ENCODE measurements at regions not wholly inside any gene's neighbourhood (a gene's known extent, or its start where the extent isn't known, plus 50 kb on each side); places are given as distances from the start of the nearest gene placed in this dataset.
"Not testable (repeated sequence)": the region's sequence is repeated elsewhere in the genome, so short reads cannot be mapped to it uniquely, and the experiment has no call there.

DNA sequence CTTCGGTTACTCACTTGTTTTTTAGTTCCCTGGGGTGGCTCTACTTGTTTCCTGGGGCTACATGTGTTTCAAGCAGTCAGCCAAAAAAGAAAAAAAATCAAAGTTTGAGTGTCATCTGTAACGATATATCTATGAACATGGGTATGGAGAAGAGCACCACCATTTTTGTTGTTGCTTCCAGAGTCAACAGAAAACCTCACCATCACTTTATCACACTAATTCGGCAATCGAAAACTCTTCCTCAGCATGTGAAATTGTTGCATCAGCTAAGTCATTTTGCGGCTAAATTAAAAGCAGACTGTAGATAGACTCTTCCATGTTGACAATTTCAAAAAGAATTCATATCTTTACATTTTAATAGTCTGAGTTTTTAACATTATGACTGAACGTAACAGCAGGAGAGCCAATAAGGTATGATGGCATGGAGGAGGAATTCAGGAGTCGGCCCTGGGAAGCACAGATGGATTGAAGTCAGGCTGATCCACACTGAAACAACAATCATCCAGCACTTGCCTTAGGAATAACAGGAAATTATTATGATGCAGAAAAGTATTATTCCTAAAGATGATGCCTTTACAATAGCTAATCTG, 455.7 kb upstream of the KLF6 start:
- Histone ChIP-seq H3K27me3 (ENCODE audit: low read depth) (no peaks in the 10 kb centered on the region), H3K27ac (replicated peaks) (peak overlapping the region; percentile 91), H3K36me3 (no peaks in the 10 kb centered on the region), H3K4me1 (peaks cover 46% of the 10 kb centered on the region), H3K4me3 (peak overlapping the region; percentile 58), H3K9me3 (replicated peaks) (peaks cover 7% of the 10 kb centered on the region)
- TF ChIP-seq CTCF (IDR thresholded peaks at IDR 0.05; ENCODE audit: borderline replicate concordance) = no peak
- intact Hi-C loops (cut with micrococcal nuclease) = loop anchor here (10.0 kb wide), 1 partner anchor 414 kb away; no protein-coding TSS in a partner anchor
- DNase-seq = no peak

GRCh38 chr10:4239186-4239585, 454.2 kb upstream of the KLF6 start:
- intact Hi-C loops (cut with micrococcal nuclease) = no loop called here
- no peak overlapping the region for H3K27ac ChIP-seq (replicated peaks)
- DNase-seq = no peak
- H3K4me1 ChIP-seq = peaks cover 44% of the 10 kb centered on the region
- no peaks in the 10 kb centered on the region for H3K36me3 ChIP-seq
- H3K9me3 ChIP-seq (replicated peaks) = peaks cover 7% of the 10 kb centered on the region
- no peak overlapping the region for H3K4me3 ChIP-seq
- no peaks in the 10 kb centered on the region for H3K27me3 ChIP-seq (ENCODE audit: low read depth)
- no peak for TF ChIP-seq CTCF (IDR thresholded peaks at IDR 0.05; ENCODE audit: borderline replicate concordance)

- H3K4me1 ChIP-seq = peaks cover 21% of the 10 kb centered on the region
- intact Hi-C loops (cut with micrococcal nuclease); DNase-seq; H3K36me3 ChIP-seq; H3K27ac ChIP-seq (replicated peaks); H3K4me3 ChIP-seq; H3K27me3 ChIP-seq (ENCODE audit: low read depth): not testable (repeated sequence)
- peaks cover 20% of the 10 kb centered on the region for H3K9me3 ChIP-seq (replicated peaks)
Observed at GRCh38 chr10:4236905-4237304, 451.9 kb upstream of the KLF6 start.

DNA sequence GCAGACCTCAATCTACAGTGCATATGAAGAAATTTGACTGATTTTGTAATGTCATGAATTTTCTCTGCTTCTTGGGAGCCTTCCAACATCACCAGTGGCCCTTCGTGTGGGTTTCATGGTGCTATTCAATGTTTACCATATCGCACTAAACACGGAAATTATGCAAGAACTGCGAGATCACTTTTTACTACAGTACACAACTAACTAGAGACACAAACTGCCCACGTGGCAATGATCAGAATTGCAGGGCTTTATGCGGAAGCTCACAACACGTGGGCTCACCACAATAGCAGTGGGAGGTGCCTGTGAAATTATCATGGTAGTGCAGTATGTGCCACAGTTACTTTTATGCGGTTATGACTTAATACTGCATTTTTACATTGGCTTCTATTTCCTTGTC, 449.7 kb upstream of the KLF6 start:
- DNase-seq = no peak

DNA sequence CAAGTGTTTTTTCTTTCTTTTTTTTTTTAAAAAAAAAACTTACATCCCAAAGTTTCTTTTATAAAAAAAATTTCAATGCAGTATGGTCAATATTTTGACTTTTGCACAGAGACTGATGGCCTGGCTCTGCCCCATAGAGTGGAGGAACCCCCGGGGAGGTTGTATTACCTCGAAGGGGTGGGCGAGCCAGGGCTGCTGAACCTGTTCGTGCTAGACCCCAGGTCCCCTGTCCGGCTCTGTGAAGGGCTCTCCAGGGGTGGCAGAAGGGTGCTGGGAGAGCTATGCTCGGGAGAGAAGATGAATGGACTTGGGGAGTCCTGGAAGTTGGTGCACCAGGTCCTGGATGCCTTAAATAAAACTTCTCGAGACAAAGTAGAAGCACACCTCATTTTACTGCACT, 446.4 kb upstream of the KLF6 start:
- Histone ChIP-seq H3K27ac (replicated peaks) (no peak overlapping the region), H3K27me3 (ENCODE audit: low read depth) (no peaks in the 10 kb centered on the region), H3K36me3 (no peaks in the 10 kb centered on the region), H3K4me3 (no peak overlapping the region), H3K4me1 (no peaks in the 10 kb centered on the region), H3K9me3 (replicated peaks) (peaks cover 13% of the 10 kb centered on the region)
- intact Hi-C loops (cut with micrococcal nuclease) = no loop called here
- TF ChIP-seq CTCF (IDR thresholded peaks at IDR 0.05; ENCODE audit: borderline replicate concordance) = no peak
- DNase-seq = no peak

More for the DNA sequence above, 449.7 kb upstream of the KLF6 start:
- Histone ChIP-seq H3K27ac (replicated peaks) (no peak overlapping the region), H3K4me3 (no peak overlapping the region), H3K4me1 (no peaks in the 10 kb centered on the region), H3K9me3 (replicated peaks) (peaks cover 20% of the 10 kb centered on the region), H3K36me3 (no peaks in the 10 kb centered on the region), H3K27me3 (ENCODE audit: low read depth) (no peaks in the 10 kb centered on the region)
- intact Hi-C loops (cut with micrococcal nuclease) = no loop called here
- no peak for TF ChIP-seq CTCF (IDR thresholded peaks at IDR 0.05; ENCODE audit: borderline replicate concordance)

- intact Hi-C loops (cut with micrococcal nuclease) = no loop called here
- H3K4me3 ChIP-seq = no peak overlapping the region
- H3K9me3 ChIP-seq (replicated peaks) = peaks cover 13% of the 10 kb centered on the region
- H3K36me3 ChIP-seq = no peaks in the 10 kb centered on the region
- no peak for TF ChIP-seq CTCF (IDR thresholded peaks at IDR 0.05; ENCODE audit: borderline replicate concordance)
- H3K4me1 ChIP-seq = no peaks in the 10 kb centered on the region
- no peaks in the 10 kb centered on the region for H3K27me3 ChIP-seq (ENCODE audit: low read depth)
- H3K27ac ChIP-seq (replicated peaks) = no peak overlapping the region
- DNase-seq = no peak
Observed at GRCh38 chr10:4230036-4230435, 445.0 kb upstream of the KLF6 start.

All from left ventricle myocardium inferior (tissue), 1 donor.